SK-N-SH (cell line): ENCODE measurements at regions not wholly inside any gene's neighbourhood (a gene's known extent, or its start where the extent isn't known, plus 50 kb on each side); places are given as distances from the start of the nearest gene placed in this dataset.

ENCODE experiments used
- CTCF ChIP-seq: fragments of 200-600 bp; sonication (generic); IDR thresholded peaks from 2 replicates; pipeline ENCODE4 v1.6.1; 2017; ENCODE audit warnings: antibody characterized with exemption, mild to moderate bottlenecking, moderate library complexity
- EZH2phosphoT487 ChIP-seq: fragments of 200-600 bp; sonication (generic); IDR thresholded peaks from 2 replicates; pipeline ENCODE4 v1.6.1; 2017; ENCODE audit warnings: low read depth, mixed run types, mild to moderate bottlenecking, antibody characterized with exemption, moderate library complexity, borderline replicate concordance
- JUND ChIP-seq: IDR thresholded peaks from 2 replicates; pipeline ENCODE4 v1.4.0; 2012
- PBX3 ChIP-seq: IDR thresholded peaks from 2 replicates; pipeline ENCODE4; 2012
- REST ChIP-seq: IDR thresholded peaks from 2 replicates; pipeline ENCODE4 v1.6.1; 2012; ENCODE audit warnings: mild to moderate bottlenecking, low read depth, low read length, moderate library complexity

GRCh38 chr2:156812496-156812895, 376.3 kb downstream of the GPD2 start:
- TF ChIP-seq JUND: no peak
- no peak for TF ChIP-seq PBX3
- no peak for TF ChIP-seq CTCF
- no peak for TF ChIP-seq EZH2phosphoT487
- TF ChIP-seq REST: no peak
